K562 (cell line): ENCODE measurements at regions not wholly inside any gene's neighbourhood (a gene's known extent, or its start where the extent isn't known, plus 50 kb on each side); places are given as distances from the start of the nearest gene placed in this dataset.

Experiments
- ATAC-seq: fragments of 200-7000 bp; cut with Tn5 transposase; 3 replicates; pipeline ENCODE4 v1.9.1; 2020; ENCODE audit warnings: moderate library complexity
- BruUV-seq: library from RNA; stranded (reverse); fragments of 400-500 nt; replicated peaks from 2 replicates; lab custom pipeline; 2021; lab: Mats Ljungman, UMichigan
- CTCF ChIA-PET: fragments of 300-600 bp; formaldehyde crosslinking; extraction: SDS; loops from one replicate; lab custom pipeline; 2021; ENCODE audit warnings: low intra/inter-chr PET ratio; lab: Yijun Ruan, JAX
- POLR2A ChIA-PET: fragments of 300-600, 350-650 bp; sonication (Branson Sonifier 250); formaldehyde crosslinking; extraction: SDS; loops from one replicate; lab custom pipeline; 2021; ENCODE audit warnings: antibody characterized with exemption, inconsistent platforms; lab: Yijun Ruan, JAX
- DNase-seq, 4 experiments: peaks; one replicate each; pipeline versions ENCODE4 v3.0.0 to v3.0.0-alpha.2; 2011 to 2018; ENCODE audit warnings: low spot score in 3 of 4, mixed read lengths in 3 of 4; ENCODE audit errors: extremely low read depth in 1 of 4
- FAIRE-seq: peaks from 2 replicates; lab custom pipeline; 2011; peaks lifted over from hg19 to GRCh38; lab: Jason Lieb, UNC
- H2AFZ ChIP-seq: 2 replicates; pipeline ENCODE4 v1.6.0; 2011; ENCODE audit warnings: low read depth, low read length, control low read depth, inconsistent platforms
- H3K27ac ChIP-seq: fragments of 200-600 bp; 3 replicates; pipeline ENCODE4 v1.8.0; 2011; ENCODE audit warnings: low read depth, mild to moderate bottlenecking, control low read depth, inconsistent platforms, low read length, moderate library complexity, mixed read lengths; ENCODE audit errors: extremely low read depth
- H3K27me3 ChIP-seq, 2 experiments: fragments of 300-600 bp in 1 of 2; 2 replicates in 1 of 2; 3 replicates in 1 of 2; pipeline versions ENCODE4 v1.6.0 to v1.8.0; 2011; ENCODE audit warnings: inconsistent platforms in 2 of 2, low read length in 2 of 2, mild to moderate bottlenecking in 1 of 2, mixed read lengths in 1 of 2, moderate library complexity in 1 of 2; ENCODE audit not compliant: control insufficient read depth in 2 of 2, insufficient read depth in 2 of 2
- H3K36me3 ChIP-seq: fragments of 300-600 bp; 3 replicates; pipeline ENCODE4 v1.8.0; 2011; ENCODE audit warnings: mild to moderate bottlenecking, low read length, inconsistent platforms; ENCODE audit not compliant: control insufficient read depth, insufficient read depth
- H3K4me1 ChIP-seq, 2 experiments: fragments of 200-600 bp in 1 of 2; replicated peaks in 1 of 2; 2 replicates in 1 of 2; 3 replicates in 1 of 2; pipeline versions ENCODE4 v1.5.1 to v1.8.0; 2011; ENCODE audit warnings: inconsistent platforms in 2 of 2, low read length in 2 of 2, mild to moderate bottlenecking in 1 of 2, mixed read lengths in 1 of 2, moderate library complexity in 1 of 2; ENCODE audit not compliant: control insufficient read depth in 2 of 2, insufficient read depth in 2 of 2
- H3K4me2 ChIP-seq: 2 replicates; pipeline ENCODE4 v1.6.1; 2011; ENCODE audit warnings: low read length, control low read depth, inconsistent platforms, mixed read lengths; ENCODE audit not compliant: insufficient read depth
- H3K4me3 ChIP-seq: fragments of 200-600 bp; sonication (generic), shearing (Covaris generic); 2 replicates; pipeline ENCODE4 v1.5.1; 2016; ENCODE audit warnings: control low read depth, inconsistent platforms
- H3K79me2 ChIP-seq: fragments of 200-600 bp; 3 replicates; pipeline ENCODE4 v1.8.0; 2011; ENCODE audit warnings: low read length, inconsistent platforms; ENCODE audit not compliant: control insufficient read depth, insufficient read depth
- H3K9ac ChIP-seq, 2 experiments: 2 replicates each; pipeline versions ENCODE4 v1.6.0 to v1.6.1; 2011; ENCODE audit warnings: low read depth in 2 of 2, low read length in 2 of 2, control low read depth in 1 of 2, inconsistent platforms in 1 of 2, mild to moderate bottlenecking in 1 of 2, mixed read lengths in 1 of 2; ENCODE audit not compliant: insufficient read depth in 1 of 2
- H3K9me1 ChIP-seq: one replicate; pipeline ENCODE4 v1.6.0; 2011; ENCODE audit warnings: inconsistent platforms, mild to moderate bottlenecking, low read length, moderate library complexity; ENCODE audit not compliant: control insufficient read depth, insufficient read depth
- H3K9me3 ChIP-seq: replicated peaks from 2 replicates; pipeline ENCODE4 v1.5.1; 2011; ENCODE audit warnings: low read depth, low read length, inconsistent platforms; ENCODE audit not compliant: control insufficient read depth, insufficient read depth
- H4K20me1 ChIP-seq: replicated peaks from 2 replicates; pipeline ENCODE4 v1.6.1; 2011; ENCODE audit warnings: low read length, inconsistent platforms, mixed read lengths; ENCODE audit not compliant: control insufficient read depth, insufficient read depth
- CEBPG ChIP-seq, 3 experiments: fragments of 200-800 bp in 1 of 3; sonication (Bioruptor generic) in 1 of 3; sonication (generic) in 1 of 3; formaldehyde crosslinking in 1 of 3; IDR thresholded peaks in 2 of 3; conservative IDR thresholded peaks in 1 of 3; 2 replicates each; pipeline versions ENCODE4 v1.6.1 to v1.8.0; 2016 to 2022; ENCODE audit warnings: missing compliant biosample characterization in 2 of 3, missing genetic modification characterization in 2 of 3, mild to moderate bottlenecking in 1 of 3, missing genetic modification reagents in 1 of 3
- HDAC1 ChIP-seq, 2 experiments: fragments of 450-650 bp; IDR thresholded peaks; 2 replicates each; pipeline ENCODE4 v1.6.1; 2016 to 2017; ENCODE audit warnings: inconsistent platforms in 1 of 2, mild to moderate bottlenecking in 1 of 2, moderate library complexity in 1 of 2
- NCOA4 ChIP-seq: fragments of 450-650 bp; IDR thresholded peaks from 2 replicates; pipeline ENCODE4 v1.6.1; 2018; ENCODE audit warnings: mild to moderate bottlenecking; ENCODE audit not compliant: partially characterized antibody
- TCF7 ChIP-seq: sonication (generic); IDR thresholded peaks from 2 replicates; pipeline ENCODE4 v1.6.1; 2016; ENCODE audit warnings: antibody characterized with exemption, borderline replicate concordance
- ZEB2 ChIP-seq: fragments of 450-650 bp; IDR thresholded peaks from 2 replicates; pipeline ENCODE4 v1.6.1; 2016
- WGBS: fragments of 100-300 bp; shearing (Covaris generic); methylation state at CpG from one replicate; pipeline ENCODE4 v1.1.6; 2016; ENCODE audit warnings: low coverage, mixed read lengths; ENCODE audit not compliant: insufficient coverage; ENCODE audit errors: missing lambda C conversion rate; 5-methylcytosine and 5-hydroxymethylcytosine counted together
- in situ Hi-C: fragments of 300-500 bp; cut with MboI; formaldehyde crosslinking; loops from 4 replicates; pipeline ENCODE4 v1.15.0; 2018; ENCODE audit warnings: inconsistent platforms, mixed read lengths
- intact Hi-C: fragments of 100-400 bp; cut with micrococcal nuclease; formaldehyde crosslinking; loops from 2 replicates; pipeline ENCODE4 v1.14.2; 2022
- TF ChIP-seq, protein P1 (sequence below): fragments of 250-450 bp; sonication (Bioruptor Pico); IDR thresholded peaks from 2 replicates; pipeline ENCODE4 v1.4.0; 2020; ENCODE audit warnings: mild to moderate bottlenecking, moderate library complexity
- TF ChIP-seq, protein P2 (sequence below): fragments of 250-450 bp; sonication (Bioruptor Pico); IDR thresholded peaks from 2 replicates; pipeline ENCODE4 v1.4.0; 2020

DNA sequence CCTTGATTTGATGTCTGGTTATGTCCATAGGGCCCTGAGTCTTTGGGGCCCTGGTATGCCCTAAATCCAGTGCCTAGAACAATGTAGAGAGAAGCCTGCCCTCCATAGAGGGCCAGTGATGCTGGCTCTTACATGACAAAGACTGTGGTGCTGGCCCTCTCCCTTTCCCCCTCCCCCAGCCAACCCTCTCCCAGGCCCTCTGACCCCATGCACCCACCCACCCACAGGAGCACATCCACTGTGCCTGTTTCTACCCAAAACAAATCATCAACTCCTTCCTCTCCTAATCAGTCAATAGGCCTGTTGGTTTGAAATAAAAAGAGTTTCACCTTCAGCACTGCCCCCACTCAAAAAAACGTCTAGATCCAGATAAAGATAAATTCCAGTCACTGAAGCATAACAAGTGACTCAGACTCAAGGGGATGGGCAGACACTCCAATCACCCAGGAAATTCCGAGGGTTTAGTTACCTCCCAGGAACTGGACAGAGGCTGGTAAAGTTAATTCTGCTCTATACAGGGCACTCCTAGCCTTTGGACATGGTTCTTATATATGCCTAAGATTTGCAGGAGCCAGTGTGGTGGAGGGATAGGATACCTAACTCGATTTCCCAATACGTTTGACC, 144.8 kb upstream of the VANGL1 start (continued):
- no peak for TF ChIP-seq NCOA4
- no peak for TF ChIP-seq HDAC1 (IDR thresholded peaks at IDR 0.05)
- TF ChIP-seq, all 486 proteins: peak for 1

DNA sequence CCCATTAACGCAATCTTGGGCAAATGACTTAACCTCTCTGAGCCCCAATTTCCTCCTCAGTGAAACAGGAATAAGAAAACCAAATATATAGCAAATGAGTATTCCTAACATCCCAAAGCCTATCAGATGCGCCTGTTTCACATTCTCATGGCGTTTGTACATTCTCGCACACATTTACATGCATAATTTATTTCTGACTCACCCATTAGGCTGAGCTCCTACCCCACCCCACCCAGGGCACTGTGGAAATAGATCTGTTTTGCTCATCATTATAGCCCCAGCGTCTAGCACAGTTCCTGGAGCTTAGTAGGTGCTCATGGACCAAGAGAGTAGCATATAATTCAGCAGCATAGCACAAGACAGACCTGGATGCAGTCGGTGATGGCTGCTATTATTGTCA, 146.1 kb upstream of the VANGL1 start:
- H3K36me3 ChIP-seq: no peaks in the 10 kb centered on the region
- ChIA-PET POLR2A (no interaction called here), CTCF (no interaction called here)
- no peak for FAIRE-seq
- DNase-seq: no peak
- H3K27ac ChIP-seq: no peak overlapping the region
- no peaks in the 10 kb centered on the region for H3K9me1 ChIP-seq
- peaks cover 0 to 10% of the 10 kb centered on the region in 2 experiments; a peak in 1 of 5 replicates for H3K27me3 ChIP-seq
- no peak overlapping the region for H2AFZ ChIP-seq
- intact Hi-C loops (no loop called here), in situ Hi-C loops (no loop called here)
- H3K9me3 ChIP-seq: no peaks in the 10 kb centered on the region
- H3K79me2 ChIP-seq: no peaks in the 10 kb centered on the region
- ATAC-seq: no peak
- TF ChIP-seq ZEB2 (no peak), CEBPG (CRISPR knock-in tag; IDR thresholded peaks at IDR 0.05) (no peak), CEBPG (tag; conservative IDR thresholded peaks at IDR 0.05 in 1 of 2, IDR thresholded peaks at IDR 0.05 in 1 of 2) (no peak), TCF7 (no peak)
- TF ChIP-seq, protein P1, sequence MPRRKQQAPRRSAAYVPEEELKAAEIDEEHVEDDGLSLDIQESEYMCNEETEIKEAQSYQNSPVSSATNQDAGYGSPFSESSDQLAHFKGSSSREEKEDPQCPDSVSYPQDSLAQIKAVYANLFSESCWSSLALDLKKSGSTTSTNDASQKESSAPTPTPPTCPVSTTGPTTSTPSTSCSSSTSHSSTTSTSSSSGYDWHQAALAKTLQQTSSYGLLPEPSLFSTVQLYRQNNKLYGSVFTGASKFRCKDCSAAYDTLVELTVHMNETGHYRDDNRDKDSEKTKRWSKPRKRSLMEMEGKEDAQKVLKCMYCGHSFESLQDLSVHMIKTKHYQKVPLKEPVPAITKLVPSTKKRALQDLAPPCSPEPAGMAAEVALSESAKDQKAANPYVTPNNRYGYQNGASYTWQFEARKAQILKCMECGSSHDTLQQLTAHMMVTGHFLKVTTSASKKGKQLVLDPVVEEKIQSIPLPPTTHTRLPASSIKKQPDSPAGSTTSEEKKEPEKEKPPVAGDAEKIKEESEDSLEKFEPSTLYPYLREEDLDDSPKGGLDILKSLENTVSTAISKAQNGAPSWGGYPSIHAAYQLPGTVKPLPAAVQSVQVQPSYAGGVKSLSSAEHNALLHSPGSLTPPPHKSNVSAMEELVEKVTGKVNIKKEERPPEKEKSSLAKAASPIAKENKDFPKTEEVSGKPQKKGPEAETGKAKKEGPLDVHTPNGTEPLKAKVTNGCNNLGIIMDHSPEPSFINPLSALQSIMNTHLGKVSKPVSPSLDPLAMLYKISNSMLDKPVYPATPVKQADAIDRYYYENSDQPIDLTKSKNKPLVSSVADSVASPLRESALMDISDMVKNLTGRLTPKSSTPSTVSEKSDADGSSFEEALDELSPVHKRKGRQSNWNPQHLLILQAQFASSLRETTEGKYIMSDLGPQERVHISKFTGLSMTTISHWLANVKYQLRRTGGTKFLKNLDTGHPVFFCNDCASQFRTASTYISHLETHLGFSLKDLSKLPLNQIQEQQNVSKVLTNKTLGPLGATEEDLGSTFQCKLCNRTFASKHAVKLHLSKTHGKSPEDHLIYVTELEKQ (CRISPR knock-in tag): no peak
- TF ChIP-seq, protein P2, sequence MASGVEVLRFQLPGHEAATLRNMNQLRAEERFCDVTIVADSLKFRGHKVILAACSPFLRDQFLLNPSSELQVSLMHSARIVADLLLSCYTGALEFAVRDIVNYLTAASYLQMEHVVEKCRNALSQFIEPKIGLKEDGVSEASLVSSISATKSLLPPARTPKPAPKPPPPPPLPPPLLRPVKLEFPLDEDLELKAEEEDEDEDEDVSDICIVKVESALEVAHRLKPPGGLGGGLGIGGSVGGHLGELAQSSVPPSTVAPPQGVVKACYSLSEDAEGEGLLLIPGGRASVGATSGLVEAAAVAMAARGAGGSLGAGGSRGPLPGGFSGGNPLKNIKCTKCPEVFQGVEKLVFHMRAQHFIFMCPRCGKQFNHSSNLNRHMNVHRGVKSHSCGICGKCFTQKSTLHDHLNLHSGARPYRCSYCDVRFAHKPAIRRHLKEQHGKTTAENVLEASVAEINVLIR: no peak
- H3K9ac ChIP-seq: no peak overlapping the region
- 0% methylated on average over 6 of the region's 6 CpGs for WGBS
- no peak overlapping the region for H3K4me3 ChIP-seq
- no peaks in the 10 kb centered on the region for H3K4me1 ChIP-seq
- H3K4me2 ChIP-seq: no peak overlapping the region
- no TSS peak for BruUV-seq
- H4K20me1 ChIP-seq: no peaks in the 10 kb centered on the region
